H9 (cell line): ENCODE measurements at regions not wholly inside any gene's neighbourhood (a gene's known extent, or its start where the extent isn't known, plus 50 kb on each side); places are given as distances from the start of the nearest gene placed in this dataset.

ENCODE experiments used
- DNase-seq: peaks from one replicate; pipeline ENCODE4 v3.0.0-alpha.2; 2017
- H2AFZ ChIP-seq: one replicate; pipeline ENCODE4 v1.6.1; 2013; ENCODE audit warnings: mild to moderate bottlenecking, low read length, control low read depth, moderate library complexity
- H2AK5ac ChIP-seq: 2 replicates; pipeline ENCODE4 v1.6.1; 2013; ENCODE audit warnings: low read length, control low read depth, mixed read lengths; ENCODE audit not compliant: insufficient read length
- H2BK120ac ChIP-seq: one replicate; pipeline ENCODE4 v1.6.1; 2013; ENCODE audit warnings: low read depth, mild to moderate bottlenecking, low read length, control low read depth, inconsistent platforms; ENCODE audit not compliant: poor library complexity, severe bottlenecking
- H2BK12ac ChIP-seq: 2 replicates; pipeline ENCODE4 v1.6.1; 2013; ENCODE audit warnings: low read length, control low read depth, mixed read lengths, low read depth; ENCODE audit not compliant: insufficient read length
- H2BK15ac ChIP-seq: 2 replicates; pipeline ENCODE4 v1.6.1; 2013; ENCODE audit warnings: low read depth, low read length, control low read depth
- H2BK20ac ChIP-seq: one replicate; pipeline ENCODE4 v1.6.1; 2013; ENCODE audit warnings: low read depth, mild to moderate bottlenecking, low read length, control low read depth, inconsistent platforms; ENCODE audit not compliant: poor library complexity, severe bottlenecking
- H2BK5ac ChIP-seq: 2 replicates; pipeline ENCODE4 v1.6.1; 2013; ENCODE audit warnings: low read length, control low read depth, mixed read lengths; ENCODE audit not compliant: insufficient read length
- H3K14ac ChIP-seq: 2 replicates; pipeline ENCODE4 v1.6.1; 2013; ENCODE audit warnings: low read length, control low read depth; ENCODE audit not compliant: insufficient read depth
- H3K18ac ChIP-seq: 2 replicates; pipeline ENCODE4 v1.6.1; 2013; ENCODE audit warnings: low read depth, mild to moderate bottlenecking, mixed read lengths, low read length, control low read depth; ENCODE audit not compliant: insufficient read length
- H3K23ac ChIP-seq: 2 replicates; pipeline ENCODE4 v1.6.1; 2013; ENCODE audit warnings: low read length, control low read depth, mixed read lengths, low read depth; ENCODE audit not compliant: insufficient read length
- H3K23me2 ChIP-seq: 2 replicates; pipeline ENCODE4 v1.6.1; 2013; ENCODE audit warnings: low read depth, mild to moderate bottlenecking, mixed read lengths, low read length, control low read depth; ENCODE audit not compliant: insufficient read length, poor library complexity, severe bottlenecking
- H3K27ac ChIP-seq: 2 replicates; pipeline ENCODE4 v1.5.1; 2013; ENCODE audit warnings: low read length, control low read depth, mixed read lengths, low read depth; ENCODE audit not compliant: insufficient read length
- H3K27me3 ChIP-seq: 2 replicates; pipeline ENCODE4 v1.6.1; 2013; ENCODE audit warnings: low read length, control low read depth, inconsistent platforms; ENCODE audit not compliant: insufficient read depth
- H3K4ac ChIP-seq: 2 replicates; pipeline ENCODE4 v1.6.1; 2013; ENCODE audit warnings: low read depth, mild to moderate bottlenecking, control low read depth, inconsistent platforms, low read length, moderate library complexity
- H3K4me1 ChIP-seq: 2 replicates; pipeline ENCODE4 v1.6.1; 2013; ENCODE audit warnings: low read length, control low read depth, inconsistent platforms; ENCODE audit not compliant: insufficient read depth
- H3K4me2 ChIP-seq: 2 replicates; pipeline ENCODE4 v1.6.1; 2013; ENCODE audit warnings: low read length, control low read depth, mixed read lengths; ENCODE audit not compliant: insufficient read length, insufficient read depth
- H3K56ac ChIP-seq: 2 replicates; pipeline ENCODE4 v1.6.1; 2013; ENCODE audit warnings: low read depth, mild to moderate bottlenecking, mixed read lengths, low read length, control low read depth; ENCODE audit not compliant: insufficient read length
- H3K79me1 ChIP-seq: 2 replicates; pipeline ENCODE4 v1.6.1; 2013; ENCODE audit warnings: low read depth, mild to moderate bottlenecking, moderate library complexity, low read length, control low read depth, inconsistent platforms; ENCODE audit not compliant: insufficient read depth, poor library complexity, severe bottlenecking
- H3K79me2 ChIP-seq: 2 replicates; pipeline ENCODE4 v1.6.1; 2013; ENCODE audit warnings: low read length, control low read depth, inconsistent platforms; ENCODE audit not compliant: insufficient read depth
- H3K9ac ChIP-seq: 2 replicates; pipeline ENCODE4 v1.6.1; 2013; ENCODE audit warnings: low read length, control low read depth, mixed read lengths; ENCODE audit not compliant: insufficient read length; ENCODE audit errors: extremely low read depth
- H3K9me3 ChIP-seq: one replicate; pipeline ENCODE4 v1.6.1; 2013; ENCODE audit warnings: low read depth, low read length, inconsistent platforms; ENCODE audit not compliant: control insufficient read depth
- H3T11ph ChIP-seq: one replicate; pipeline ENCODE4 v1.6.1; 2013; ENCODE audit warnings: mild to moderate bottlenecking, low read length, control low read depth, inconsistent platforms
- H4K20me1 ChIP-seq: one replicate; pipeline ENCODE4 v1.6.1; 2013; ENCODE audit not compliant: control insufficient read depth, insufficient read length, insufficient read depth
- H4K5ac ChIP-seq: 2 replicates; pipeline ENCODE4 v1.6.1; 2013; ENCODE audit warnings: low read depth, mild to moderate bottlenecking, mixed read lengths, low read length, control low read depth; ENCODE audit not compliant: insufficient read length
- H4K8ac ChIP-seq: replicated peaks from 2 replicates; pipeline ENCODE4 v1.6.1; 2013; ENCODE audit warnings: low read length, control low read depth, mixed read lengths, low read depth; ENCODE audit not compliant: insufficient read length
- H4K91ac ChIP-seq: 2 replicates; pipeline ENCODE4 v1.6.1; 2013; ENCODE audit warnings: low read depth, mild to moderate bottlenecking, moderate library complexity, mixed read lengths, low read length, control low read depth; ENCODE audit not compliant: insufficient read length
- H3K27ac Mint-ChIP-seq, 3 experiments: 2 replicates in 2 of 3; 3 replicates in 1 of 3; pipeline ENCODE4 v1.8.0; 2020 to 2021; ENCODE audit warnings: mixed read lengths in 3 of 3, mild to moderate bottlenecking in 1 of 3, moderate library complexity in 1 of 3
- H3K27me3 Mint-ChIP-seq: 2 replicates; pipeline ENCODE4 v1.8.0; 2021; ENCODE audit warnings: low read depth, mild to moderate bottlenecking, moderate library complexity, mixed read lengths
- H3K36me3 Mint-ChIP-seq, 3 experiments: 2 replicates in 2 of 3; 3 replicates in 1 of 3; pipeline ENCODE4 v1.8.0; 2020 to 2021; ENCODE audit warnings: low read depth in 3 of 3, mixed read lengths in 3 of 3; ENCODE audit not compliant: insufficient read depth in 1 of 3
- H3K4me1 Mint-ChIP-seq, 2 experiments: 2 replicates each; pipeline ENCODE4 v1.8.0; 2020; ENCODE audit warnings: mixed read lengths in 2 of 2
- H3K4me3 Mint-ChIP-seq, 2 experiments: 2 replicates in 1 of 2; 3 replicates in 1 of 2; pipeline ENCODE4 v1.8.0; 2020 to 2021; ENCODE audit warnings: mild to moderate bottlenecking in 2 of 2, mixed read lengths in 2 of 2, moderate library complexity in 1 of 2
- H3K9me3 Mint-ChIP-seq, 2 experiments: 2 replicates in 1 of 2; 3 replicates in 1 of 2; pipeline ENCODE4 v1.8.0; 2020; ENCODE audit warnings: mild to moderate bottlenecking in 2 of 2, mixed read lengths in 2 of 2, moderate library complexity in 1 of 2
- WGBS: extraction: QIAGEN DNeasy Blood & Tissue Kit; methylation state at CpG from one replicate; pipeline ENCODE4 v1.1.7; 2013; ENCODE audit warnings: missing lambda C conversion rate, low lambda C conversion rate, mixed read lengths; ENCODE audit not compliant: insufficient read length; ENCODE audit errors: extremely low coverage; 5-methylcytosine and 5-hydroxymethylcytosine counted together
- TF ChIP-seq, protein P1 (sequence below): fragments of 200-600 bp; sonication (generic); conservative IDR thresholded peaks from 3 replicates; pipeline ENCODE4 v1.8.0; 2021; ENCODE audit warnings: antibody characterized with exemption, mild to moderate bottlenecking

DNA sequence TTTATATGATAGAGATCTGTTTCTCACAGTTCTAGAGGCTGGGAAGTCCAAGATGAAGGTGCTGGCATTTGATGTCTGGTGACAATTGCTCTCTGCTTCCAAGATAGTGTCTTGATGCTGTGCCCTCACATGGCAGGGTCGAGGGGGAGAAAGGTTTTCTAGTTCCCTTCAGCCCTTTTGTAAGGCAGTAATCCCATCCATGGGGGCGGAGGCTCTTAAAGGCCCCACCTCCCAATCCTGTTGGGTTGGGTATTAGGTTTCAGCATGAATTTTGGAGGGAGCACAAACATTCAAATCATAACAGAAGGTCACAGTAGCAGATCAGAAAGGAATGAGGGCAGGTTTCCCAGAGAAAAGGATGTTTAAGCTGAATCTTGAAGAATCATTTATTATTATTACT lies 601.7 kb upstream of the ZNF717 start:
- H3K27me3 ChIP-seq, result no peaks in the 10 kb centered on the region
- no peak overlapping the region for H3K27ac Mint-ChIP-seq
- H3K9me3 ChIP-seq, result no peaks in the 10 kb centered on the region
- H3K4me1 ChIP-seq, result no peaks in the 10 kb centered on the region
- H2BK5ac ChIP-seq, result no peak overlapping the region
- no peak overlapping the region for H3K23ac ChIP-seq
- no peak overlapping the region for H2BK12ac ChIP-seq
- no peak overlapping the region for H3K56ac ChIP-seq
- no peak overlapping the region for H3K9ac ChIP-seq
- no peak overlapping the region for H3K4me2 ChIP-seq
- no peak overlapping the region for H2AFZ ChIP-seq
- TF ChIP-seq, protein P1, sequence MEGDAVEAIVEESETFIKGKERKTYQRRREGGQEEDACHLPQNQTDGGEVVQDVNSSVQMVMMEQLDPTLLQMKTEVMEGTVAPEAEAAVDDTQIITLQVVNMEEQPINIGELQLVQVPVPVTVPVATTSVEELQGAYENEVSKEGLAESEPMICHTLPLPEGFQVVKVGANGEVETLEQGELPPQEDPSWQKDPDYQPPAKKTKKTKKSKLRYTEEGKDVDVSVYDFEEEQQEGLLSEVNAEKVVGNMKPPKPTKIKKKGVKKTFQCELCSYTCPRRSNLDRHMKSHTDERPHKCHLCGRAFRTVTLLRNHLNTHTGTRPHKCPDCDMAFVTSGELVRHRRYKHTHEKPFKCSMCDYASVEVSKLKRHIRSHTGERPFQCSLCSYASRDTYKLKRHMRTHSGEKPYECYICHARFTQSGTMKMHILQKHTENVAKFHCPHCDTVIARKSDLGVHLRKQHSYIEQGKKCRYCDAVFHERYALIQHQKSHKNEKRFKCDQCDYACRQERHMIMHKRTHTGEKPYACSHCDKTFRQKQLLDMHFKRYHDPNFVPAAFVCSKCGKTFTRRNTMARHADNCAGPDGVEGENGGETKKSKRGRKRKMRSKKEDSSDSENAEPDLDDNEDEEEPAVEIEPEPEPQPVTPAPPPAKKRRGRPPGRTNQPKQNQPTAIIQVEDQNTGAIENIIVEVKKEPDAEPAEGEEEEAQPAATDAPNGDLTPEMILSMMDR, result no peak
- H3K4me1 Mint-ChIP-seq, result peaks cover 0 to 2% of the 10 kb centered on the region in 2 experiments; a peak in 1 of 4 replicates
- peaks cover 0 to 8% (median 0%) of the 10 kb centered on the region in 3 experiments; a peak in 1 of 7 replicates for H3K36me3 Mint-ChIP-seq
- peaks cover 4 to 5% of the 10 kb centered on the region in 2 experiments; a peak in 2 of 5 replicates for H3K9me3 Mint-ChIP-seq
- no CpG with 5 or more reads among the region's 2 CpGs for WGBS
- no peaks in the 10 kb centered on the region for H3K27me3 Mint-ChIP-seq
- H3K79me1 ChIP-seq, result no peaks in the 10 kb centered on the region
- no peaks in the 10 kb centered on the region for H3K79me2 ChIP-seq
- no peak overlapping the region for H2AK5ac ChIP-seq
- no peak overlapping the region for H4K5ac ChIP-seq
- H3K14ac ChIP-seq, result no peak overlapping the region; the same call in 1 of the 2 replicates
- H3T11ph ChIP-seq, result no peak overlapping the region
- no peak overlapping the region for H4K91ac ChIP-seq
- H4K8ac ChIP-seq, result no peak overlapping the region
- H3K4me3 Mint-ChIP-seq, result no peak overlapping the region
- no peaks in the 10 kb centered on the region for H3K23me2 ChIP-seq
- no peak for DNase-seq
- no peak overlapping the region for H3K27ac ChIP-seq
- no peak overlapping the region for H3K18ac ChIP-seq
- no peak overlapping the region for H2BK20ac ChIP-seq
- no peak overlapping the region for H2BK15ac ChIP-seq
- H2BK120ac ChIP-seq, result no peak overlapping the region
- no peaks in the 10 kb centered on the region for H4K20me1 ChIP-seq
- no peak overlapping the region for H3K4ac ChIP-seq
